NOMO-1 treated with DMSO at 0.1 percent for 48 hours (cell line): ENCODE measurements at regions not wholly inside any gene's neighbourhood (a gene's known extent, or its start where the extent isn't known, plus 50 kb on each side); places are given as distances from the start of the nearest gene placed in this dataset.
"Not testable (repeated sequence)": the region's sequence is repeated elsewhere in the genome, so short reads cannot be mapped to it uniquely, and the experiment has no call there.

ENCODE experiments used
- DNase-seq: peaks from one replicate; lab custom pipeline; 2025; ENCODE audit not compliant: unreplicated experiment; lab: John Stamatoyannopoulos, UW

DNA sequence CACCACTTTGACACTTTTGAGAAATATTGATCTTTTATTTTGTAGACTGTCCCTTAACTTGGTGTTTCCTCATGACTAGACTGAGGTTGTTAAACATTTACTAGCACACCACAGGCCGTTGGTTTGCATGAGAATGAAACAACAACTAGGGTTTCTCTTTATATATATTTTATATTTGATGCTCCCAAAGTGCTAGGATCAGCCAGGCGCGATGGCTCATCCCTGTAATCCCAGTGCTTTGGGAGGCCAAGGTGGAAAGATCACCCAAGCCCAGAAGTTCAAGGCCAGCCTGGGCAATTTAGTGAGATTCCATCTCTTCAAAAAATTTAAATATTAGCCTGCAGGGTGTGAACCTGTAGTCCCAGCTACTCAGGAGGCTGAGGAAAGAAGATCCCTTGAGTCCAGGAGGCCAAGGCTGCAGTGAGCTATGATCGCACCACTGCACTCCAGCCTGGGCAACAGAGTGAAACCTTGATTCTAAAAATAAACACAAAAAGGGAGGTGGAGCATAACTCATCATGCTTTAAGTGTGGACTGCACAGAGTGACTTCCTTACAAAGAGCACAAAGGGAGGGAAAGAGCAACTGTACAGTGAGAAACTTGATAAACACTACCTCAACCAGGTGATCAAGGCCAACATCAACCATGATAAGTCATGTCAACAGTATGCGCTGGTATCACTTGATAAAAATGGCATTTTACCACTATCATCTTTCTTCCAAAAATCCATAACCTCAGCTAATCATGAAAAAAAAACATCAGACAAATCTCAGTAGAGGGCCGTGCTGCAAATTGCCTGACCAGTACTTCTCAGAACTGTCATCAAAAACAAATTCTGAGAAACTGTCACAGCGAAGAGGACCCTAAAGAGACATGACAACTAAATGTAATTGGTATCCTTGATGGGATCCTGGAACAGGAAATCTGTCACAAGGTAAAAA lies 72.8 kb upstream of the ATF7IP2 start:
- no peak for DNase-seq

DNA sequence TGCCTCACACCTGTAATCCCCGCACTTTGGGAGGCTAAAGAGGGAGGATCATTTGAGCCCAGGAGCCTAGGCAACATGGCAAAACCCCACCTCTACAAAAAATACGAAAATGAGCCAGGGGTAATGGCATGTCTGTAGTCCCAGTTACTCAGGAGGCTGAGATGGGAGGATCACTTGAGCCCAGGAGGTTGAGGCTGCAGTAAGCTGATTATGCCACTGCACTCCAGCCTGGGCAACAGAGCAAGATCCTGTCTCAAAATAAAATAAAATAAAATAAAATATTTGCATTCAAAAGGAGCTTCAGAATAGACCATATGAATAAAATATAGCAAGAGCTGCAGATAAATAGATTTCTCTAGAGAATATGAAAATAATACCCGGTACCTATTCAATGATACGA lies 71.5 kb upstream of the ATF7IP2 start:
- DNase-seq, result no peak

GRCh38 chr16:10314811-10315210 lies 71.0 kb upstream of the ATF7IP2 start:
- DNase-seq, result peak; percentile 26

DNA sequence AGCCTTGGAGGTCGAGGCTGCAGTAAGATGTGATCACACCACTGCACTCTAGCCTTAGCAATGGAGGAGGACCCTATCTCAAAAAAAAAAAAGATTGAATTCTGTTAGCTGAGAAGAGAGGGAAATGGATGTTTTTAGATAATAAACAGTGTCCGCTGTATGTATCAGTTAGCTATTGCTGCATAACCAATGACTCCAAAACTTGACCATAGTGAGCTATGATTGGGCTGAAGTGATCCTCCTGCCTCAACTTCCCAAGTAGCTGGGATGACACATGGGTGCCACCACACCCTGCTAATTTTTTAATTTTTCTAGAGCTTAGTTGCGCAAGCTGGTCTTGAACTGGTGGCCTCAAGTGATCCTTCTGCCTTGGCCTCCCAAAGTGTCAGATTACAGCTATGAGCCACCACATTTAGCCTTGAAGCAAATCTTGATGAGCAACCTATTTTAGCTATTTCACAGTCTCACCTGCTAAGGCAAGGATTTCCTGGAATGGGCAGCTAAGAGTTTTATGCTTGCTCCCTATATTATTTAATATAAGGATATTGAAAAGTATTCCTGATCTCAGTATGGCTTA lies 68.3 kb upstream of the ATF7IP2 start:
- DNase-seq, result no peak

DNA sequence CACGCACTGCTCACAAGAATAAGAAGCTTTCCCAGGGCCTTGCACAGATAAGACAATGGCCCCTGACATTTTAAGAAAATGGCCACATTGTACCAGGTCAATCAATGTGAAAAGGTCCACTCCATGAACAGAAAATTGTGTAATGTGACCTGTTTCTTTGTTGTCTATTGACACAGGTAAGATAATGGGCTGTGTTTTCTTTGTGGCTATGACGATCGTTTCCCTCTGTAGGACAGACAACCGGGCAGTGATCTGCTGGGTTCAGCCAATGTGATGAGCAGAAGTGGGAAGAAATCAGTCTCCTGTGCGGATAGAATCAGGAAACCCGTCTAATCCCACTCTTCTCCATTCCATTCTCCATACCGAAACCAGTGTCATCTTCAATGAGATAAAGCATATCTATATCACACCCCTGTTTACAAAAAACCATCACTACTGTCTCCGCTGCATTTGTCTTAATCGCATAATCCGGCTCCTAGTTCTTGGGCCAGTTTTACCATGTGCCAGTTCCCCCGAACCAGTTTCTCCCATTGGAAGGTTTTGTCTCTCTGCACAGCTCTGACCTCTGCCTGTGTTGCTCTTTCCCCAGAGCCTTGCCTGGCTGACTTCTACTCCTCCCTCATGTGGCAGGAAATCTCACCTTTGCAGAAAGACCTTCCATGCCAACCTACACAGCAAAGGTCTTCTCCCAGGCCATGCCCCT lies 66.9 kb upstream of the ATF7IP2 start:
- DNase-seq, result no peak

DNA sequence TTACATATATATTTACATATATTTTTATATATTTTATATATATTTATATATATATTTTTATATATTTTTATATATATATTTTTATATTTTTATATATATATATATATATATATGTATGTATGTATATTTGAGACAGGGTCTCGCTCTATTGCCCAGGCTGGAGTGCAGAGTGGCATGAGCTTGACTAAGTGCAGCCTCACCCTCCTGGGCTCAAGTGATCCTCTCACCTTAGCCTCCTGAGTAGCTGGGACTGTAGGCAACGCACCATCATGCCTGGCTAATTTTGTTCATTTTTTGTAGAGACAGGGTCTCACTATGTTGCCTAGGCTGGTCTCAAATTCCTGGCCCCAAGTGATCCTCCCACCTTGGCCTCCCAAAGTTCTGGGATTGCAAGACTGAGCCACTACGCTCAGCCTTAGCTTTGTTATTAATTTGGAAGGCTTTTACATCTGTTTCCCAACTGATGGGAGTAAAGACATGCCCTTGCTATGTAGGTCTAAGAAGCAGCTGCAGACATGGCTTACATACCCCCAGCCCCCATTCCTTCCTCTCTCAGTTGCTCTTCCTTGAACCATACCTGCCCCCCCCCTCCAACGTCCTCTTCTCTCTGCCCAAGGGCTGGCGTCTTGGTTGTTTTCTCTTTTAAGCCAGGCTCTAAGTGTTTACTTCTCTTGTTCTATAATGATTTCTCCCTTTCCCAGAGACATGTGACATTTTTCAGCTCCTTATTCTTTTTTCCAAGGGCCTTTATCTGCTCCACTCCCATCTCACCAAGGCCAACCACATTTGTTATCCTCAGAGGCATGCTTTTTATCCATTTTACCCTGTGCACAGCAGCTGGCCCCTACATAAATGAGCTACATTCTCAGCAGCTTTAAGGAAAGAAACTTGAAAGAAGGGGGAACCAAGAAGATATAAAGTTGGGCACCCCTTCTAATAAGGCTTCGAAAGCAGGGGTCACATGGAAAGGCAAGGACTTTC lies 64.2 kb upstream of the ATF7IP2 start:
- no peak for DNase-seq

GRCh38 chr16:10322723-10323527 lies 62.9 kb upstream of the ATF7IP2 start:
- DNase-seq, result no peak

DNA sequence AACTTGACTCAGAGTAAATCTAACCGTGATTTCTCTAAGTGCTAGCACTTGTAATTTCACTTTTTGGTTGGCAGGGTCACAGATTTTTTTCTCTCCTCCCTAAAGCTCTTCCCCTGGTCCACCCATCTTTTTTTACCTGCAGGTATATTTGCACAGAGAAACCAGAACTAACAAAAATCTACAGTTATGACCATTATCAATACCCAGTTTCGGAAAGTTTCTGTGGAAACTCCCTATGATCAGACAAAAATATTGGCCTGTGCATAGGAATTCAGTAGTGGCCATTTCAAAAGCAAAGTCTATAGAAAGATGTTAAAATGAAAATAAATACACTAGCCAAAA lies 62.4 kb upstream of the ATF7IP2 start:
- no peak for DNase-seq

GRCh38 chr16:10324210-10324609 lies 61.7 kb upstream of the ATF7IP2 start:
- no peak for DNase-seq

DNA sequence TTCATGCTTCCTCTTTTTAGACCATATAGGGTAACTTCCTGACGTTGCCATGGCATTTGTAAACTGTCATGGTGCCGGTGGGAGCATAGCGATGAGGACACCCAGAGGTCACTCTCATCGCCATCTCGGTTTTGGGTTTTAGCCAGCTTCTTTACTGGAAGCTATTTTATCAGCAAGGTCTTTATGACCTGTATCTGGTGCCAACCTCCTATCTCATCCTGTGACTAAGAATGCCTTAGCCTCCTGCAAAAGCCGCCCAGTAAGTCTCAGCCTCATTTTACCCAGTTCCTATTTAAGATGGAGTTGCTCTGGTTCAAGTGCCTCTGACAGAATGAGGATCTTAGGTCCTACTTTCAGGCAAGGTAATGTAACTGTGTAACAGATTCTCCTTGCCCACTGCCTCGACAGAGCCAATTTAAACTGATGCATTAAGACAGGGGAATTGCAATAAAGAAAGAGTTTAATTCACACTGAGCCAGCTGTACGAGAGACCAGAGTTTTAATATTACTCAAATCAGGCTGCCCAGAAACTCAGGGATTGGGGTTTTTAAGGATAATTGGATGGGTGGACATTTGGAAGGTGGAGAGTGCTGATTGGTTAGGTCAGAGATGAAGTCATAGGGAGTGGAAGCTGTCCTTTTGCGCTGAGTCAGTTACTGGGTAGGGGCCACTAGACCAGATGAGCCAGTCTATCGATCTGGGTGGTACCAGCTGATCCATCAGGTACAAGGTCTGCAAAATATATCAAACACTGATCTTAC lies 59.9 kb upstream of the ATF7IP2 start:
- no peak for DNase-seq

DNA sequence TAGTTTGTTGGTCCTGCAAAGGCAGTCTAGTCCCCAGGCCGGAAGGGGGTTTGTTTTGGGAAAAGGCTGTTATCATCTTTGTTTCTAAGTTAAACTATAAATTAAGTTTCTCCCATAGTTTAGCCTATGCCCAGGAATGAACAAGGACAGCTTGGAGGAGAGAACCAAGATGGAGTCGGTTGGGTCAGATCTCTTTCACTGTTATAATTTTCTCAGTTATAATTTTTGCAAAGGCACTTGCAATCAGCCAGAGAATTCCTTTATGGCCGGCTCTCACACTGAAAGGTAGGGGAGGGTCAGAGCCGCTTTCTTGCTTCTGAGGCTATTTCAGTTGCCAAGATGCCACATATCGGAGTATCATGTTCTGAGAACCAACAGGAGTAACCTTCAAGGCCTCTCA lies 59.2 kb upstream of the ATF7IP2 start:
- no peak for DNase-seq

DNA sequence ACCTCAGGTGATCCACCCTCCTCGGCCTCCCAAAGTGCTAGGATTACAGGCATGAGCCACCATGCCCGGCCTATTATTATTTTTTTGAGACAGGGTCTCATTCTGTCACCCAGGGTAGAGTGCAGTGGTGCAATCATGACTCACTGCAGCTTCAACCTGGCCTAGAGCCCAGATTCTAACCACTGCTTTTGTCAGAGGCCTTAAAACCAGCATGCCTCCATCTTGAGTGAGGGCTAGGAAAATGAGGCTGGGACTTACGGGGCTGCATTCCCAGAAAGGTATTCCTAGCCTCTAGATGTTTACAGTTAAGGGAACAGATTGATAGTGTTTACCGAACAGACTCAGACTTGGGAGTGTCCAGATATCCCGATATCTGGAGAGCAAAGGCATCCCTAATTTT lies 57.6 kb upstream of the ATF7IP2 start:
- DNase-seq, result not testable (repeated sequence)

GRCh38 chr16:10332241-10332640 lies 53.6 kb upstream of the ATF7IP2 start:
- no peak for DNase-seq

GRCh38 chr16:10332775-10333174 lies 53.1 kb upstream of the ATF7IP2 start:
- DNase-seq, result no peak

DNA sequence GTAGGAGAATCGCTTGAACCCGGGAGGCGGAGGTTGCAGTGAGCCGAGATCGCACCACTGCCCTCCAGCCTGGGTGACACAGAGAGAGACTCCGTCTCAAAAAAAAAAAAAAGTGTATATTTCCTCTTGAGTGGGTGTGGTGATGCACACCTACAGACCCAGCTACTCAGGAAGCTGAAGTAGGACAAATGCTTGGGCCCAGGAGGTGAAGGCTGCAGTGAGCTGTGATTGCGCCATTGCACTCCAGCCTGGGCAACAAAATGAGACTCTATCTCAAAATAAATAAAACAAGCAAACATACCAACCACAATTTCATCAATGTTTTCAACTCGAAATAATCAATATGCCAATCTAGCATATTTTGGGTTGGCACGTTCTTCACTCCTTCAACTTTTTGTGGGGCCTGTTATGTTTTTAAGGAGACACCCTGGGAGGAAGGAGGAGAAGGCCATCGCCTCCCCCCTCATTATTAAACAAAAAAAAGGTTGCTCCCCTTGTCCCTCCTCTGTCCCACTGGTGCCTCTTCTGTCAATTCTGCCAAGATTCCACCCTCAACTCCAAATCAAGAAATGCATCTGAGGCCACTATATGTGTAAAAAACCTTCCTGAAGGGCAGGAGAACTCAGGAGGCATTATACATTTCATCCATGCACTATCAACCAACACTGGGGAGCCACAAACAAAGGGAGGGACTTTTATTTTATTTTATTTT lies 52.4 kb upstream of the ATF7IP2 start:
- no peak for DNase-seq

- no peak for DNase-seq
Measured at GRCh38 chr16:10335681-10336080, 50.2 kb upstream of the ATF7IP2 start.
